GM12878 (cell line): ENCODE measurements at regions not wholly inside any gene's neighbourhood (a gene's known extent, or its start where the extent isn't known, plus 50 kb on each side); places are given as distances from the start of the nearest gene placed in this dataset.

Experiments
- ATAC-seq: fragments of 200-7000 bp; cut with Tn5 transposase; 3 replicates; pipeline ENCODE4 v1.9.1; 2020; ENCODE audit warnings: mild to moderate bottlenecking, moderate library complexity
- BruUV-seq: library from RNA; stranded (reverse); fragments of 400-500 nt; replicated peaks from 2 replicates; lab custom pipeline; 2021; lab: Mats Ljungman, UMichigan
- CTCF ChIA-PET: fragments of 300-600 bp; sonication (Branson Sonifier 250); formaldehyde crosslinking; extraction: SDS; loops from one replicate; lab custom pipeline; 2021; ENCODE audit warnings: inconsistent platforms; lab: Yijun Ruan, JAX
- POLR2A ChIA-PET: fragments of 350-600 bp; formaldehyde crosslinking; extraction: SDS; loops from one replicate; lab custom pipeline; 2021; ENCODE audit warnings: inconsistent platforms; lab: Charles Lee
- RAD21 ChIA-PET: fragments of 300-600 bp; sonication (Branson Sonifier 250); formaldehyde crosslinking; loops from one replicate; lab custom pipeline; 2023; ENCODE audit warnings: antibody characterized with exemption; ENCODE audit not compliant: unreplicated experiment; lab: Charles Lee
- SMC1A ChIA-PET: fragments of 300-600 bp; sonication (Branson Sonifier 250); formaldehyde crosslinking; loops from one replicate; lab custom pipeline; 2023; ENCODE audit not compliant: unreplicated experiment, uncharacterized antibody; lab: Charles Lee
- DNase-seq: peaks from one replicate; pipeline ENCODE4 v3.0.0-alpha.2; 2011; ENCODE audit warnings: low read depth, low spot score
- FAIRE-seq: peaks from 3 replicates; lab custom pipeline; 2011; peaks lifted over from hg19 to GRCh38; lab: Jason Lieb, UNC
- H2AFZ ChIP-seq: 2 replicates; pipeline ENCODE4 v1.6.0; 2011; ENCODE audit warnings: low read depth, low read length, control low read depth; ENCODE audit not compliant: control insufficient read depth
- H3K27ac ChIP-seq: 2 replicates; pipeline ENCODE4 v1.5.1; 2011; ENCODE audit warnings: control low read depth; ENCODE audit not compliant: control insufficient read depth, insufficient read depth
- H3K27me3 ChIP-seq, 2 experiments: replicated peaks in 1 of 2; 2 replicates each; pipeline versions ENCODE4 v1.6.0 to v1.6.1; 2011; ENCODE audit warnings: low read length in 1 of 2; ENCODE audit not compliant: control insufficient read depth in 2 of 2, insufficient read depth in 2 of 2
- H3K36me3 ChIP-seq, 2 experiments: 2 replicates each; pipeline ENCODE4 v1.5.1; 2011; ENCODE audit warnings: low read length in 1 of 2; ENCODE audit not compliant: control insufficient read depth in 2 of 2, insufficient read depth in 2 of 2
- H3K4me1 ChIP-seq: 2 replicates; pipeline ENCODE4 v1.6.1; 2011; ENCODE audit warnings: mild to moderate bottlenecking, low read length, moderate library complexity, mixed read lengths; ENCODE audit not compliant: control insufficient read depth, insufficient read depth
- H3K4me2 ChIP-seq: 2 replicates; pipeline ENCODE4 v1.6.0; 2011; ENCODE audit warnings: control low read depth; ENCODE audit not compliant: control insufficient read depth, insufficient read depth
- H3K4me3 ChIP-seq: fragments of 200-600 bp; sonication (generic); 2 replicates; pipeline ENCODE4 v1.5.1; 2016
- H3K79me2 ChIP-seq: 2 replicates; pipeline ENCODE4 v1.6.0; 2011; ENCODE audit warnings: low read length; ENCODE audit not compliant: control insufficient read depth, insufficient read depth
- H3K9ac ChIP-seq: 2 replicates; pipeline ENCODE4 v1.8.0; 2011; ENCODE audit warnings: low read length, control low read depth, mixed read lengths; ENCODE audit not compliant: control insufficient read depth, insufficient read depth
- H3K9me3 ChIP-seq: replicated peaks from 3 replicates; pipeline ENCODE4 v1.5.1; 2011; ENCODE audit warnings: mild to moderate bottlenecking, low read length; ENCODE audit not compliant: control insufficient read depth, insufficient read depth
- H4K20me1 ChIP-seq: 2 replicates; pipeline ENCODE4 v1.6.0; 2011; ENCODE audit not compliant: control insufficient read depth, insufficient read depth
- BACH1 ChIP-seq: fragments of 450-650 bp; IDR thresholded peaks from 2 replicates; pipeline ENCODE4 v1.6.1; 2017; ENCODE audit warnings: mild to moderate bottlenecking, borderline replicate concordance
- CREB1 ChIP-seq: IDR thresholded peaks from 2 replicates; pipeline ENCODE4 v1.6.1; 2012; ENCODE audit warnings: low read depth, mild to moderate bottlenecking, inconsistent platforms
- GATAD2B ChIP-seq: fragments of 450-650 bp; conservative IDR thresholded peaks from 2 replicates; pipeline ENCODE4 v1.6.1; 2017; ENCODE audit warnings: low read depth, mild to moderate bottlenecking, moderate library complexity
- IKZF1 ChIP-seq: fragments of 450-650 bp; conservative IDR thresholded peaks from 2 replicates; pipeline ENCODE4 v1.6.1; 2017; ENCODE audit warnings: antibody characterized with exemption, mild to moderate bottlenecking
- MYC ChIP-seq: IDR thresholded peaks from 2 replicates; pipeline ENCODE4 v1.6.1; 2011; ENCODE audit warnings: mild to moderate bottlenecking, low read length, moderate library complexity, inconsistent platforms; ENCODE audit not compliant: insufficient read depth, insufficient replicate concordance, insufficient read length, severe bottlenecking
- NFIC ChIP-seq: IDR thresholded peaks from 2 replicates; pipeline ENCODE4 v1.6.1; 2012; ENCODE audit warnings: low read depth, mild to moderate bottlenecking, inconsistent platforms, low read length, moderate library complexity
- RUNX3 ChIP-seq: IDR thresholded peaks from 2 replicates; pipeline ENCODE4 v1.6.1; 2012; ENCODE audit warnings: low read length, inconsistent platforms
- SUPT20H ChIP-seq: IDR thresholded peaks from 2 replicates; pipeline ENCODE4 v1.6.1; 2011; ENCODE audit warnings: low read depth, mild to moderate bottlenecking, low read length, moderate library complexity, borderline replicate concordance; ENCODE audit not compliant: control insufficient read depth
- WGBS: methylation state at CpG from one replicate; pipeline ENCODE4 v1.1.6; 2016; ENCODE audit warnings: low lambda C conversion rate; ENCODE audit not compliant: insufficient replicate concordance, insufficient coverage; ENCODE audit errors: missing lambda C conversion rate; 5-methylcytosine and 5-hydroxymethylcytosine counted together
- in situ Hi-C: fragments of 300-500 bp; cut with MboI; formaldehyde crosslinking; loops from 9 replicates; pipeline ENCODE4 v1.14.3; 2018; ENCODE audit warnings: mixed read lengths
- intact Hi-C: fragments of 100-400 bp; cut with micrococcal nuclease; formaldehyde crosslinking; loops from one replicate; pipeline ENCODE4 v1.14.2; 2022; ENCODE audit not compliant: unreplicated experiment
- TF ChIP-seq, protein P1 (sequence below): IDR thresholded peaks from 2 replicates; pipeline ENCODE4 v1.6.1; 2011; ENCODE audit warnings: mild to moderate bottlenecking, low read depth, low read length, moderate library complexity; ENCODE audit not compliant: insufficient replicate concordance

DNA sequence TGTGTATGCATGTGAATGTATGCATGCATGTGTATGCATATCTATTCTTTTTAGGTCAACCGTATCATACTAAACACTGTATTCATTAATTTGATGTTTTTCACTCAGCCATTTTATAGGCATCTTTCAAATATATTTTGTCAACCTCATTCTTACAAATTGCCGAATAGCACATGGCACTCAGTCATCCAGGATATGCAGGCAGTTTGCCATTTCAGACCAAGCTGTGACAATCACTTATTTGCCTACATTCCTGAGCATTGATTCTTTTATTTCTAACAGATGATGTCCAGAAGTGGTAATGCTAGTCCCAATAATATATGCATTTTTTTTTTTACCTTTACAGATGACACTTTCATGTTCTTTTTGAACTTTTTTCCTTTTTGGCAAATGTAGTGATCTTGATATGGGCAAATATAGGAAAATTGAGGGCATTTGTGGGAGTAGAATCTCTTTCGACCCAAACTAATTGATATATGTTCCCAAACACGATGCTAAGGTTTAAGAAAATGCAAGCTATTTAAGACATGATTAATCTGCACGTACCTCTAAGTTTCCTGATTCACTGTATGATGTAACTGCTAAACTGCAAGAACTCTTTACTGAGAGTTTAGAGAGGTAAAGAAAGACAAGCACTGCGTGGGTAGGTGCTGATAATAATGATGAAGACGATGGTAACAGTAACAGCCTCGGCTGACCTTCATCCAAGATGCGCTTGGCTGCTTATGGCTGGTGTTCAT, 153.9 kb upstream of the DAP start:
- Histone ChIP-seq H3K9me3 (no peaks in the 10 kb centered on the region), H3K36me3 (no peaks in the 10 kb centered on the region), H3K27ac (no peak overlapping the region), H3K79me2 (no peaks in the 10 kb centered on the region), H2AFZ (no peak overlapping the region)
- FAIRE-seq = no peak
- RAD21 ChIA-PET = no interaction called here
- intact Hi-C loops = no loop called here
- no peak for TF ChIP-seq BACH1
- no peak for TF ChIP-seq SUPT20H
- no peak for TF ChIP-seq CREB1
- no peak for TF ChIP-seq MYC
- TF ChIP-seq GATAD2B = no peak
- TF ChIP-seq IKZF1 = no peak
- TF ChIP-seq, protein P1, sequence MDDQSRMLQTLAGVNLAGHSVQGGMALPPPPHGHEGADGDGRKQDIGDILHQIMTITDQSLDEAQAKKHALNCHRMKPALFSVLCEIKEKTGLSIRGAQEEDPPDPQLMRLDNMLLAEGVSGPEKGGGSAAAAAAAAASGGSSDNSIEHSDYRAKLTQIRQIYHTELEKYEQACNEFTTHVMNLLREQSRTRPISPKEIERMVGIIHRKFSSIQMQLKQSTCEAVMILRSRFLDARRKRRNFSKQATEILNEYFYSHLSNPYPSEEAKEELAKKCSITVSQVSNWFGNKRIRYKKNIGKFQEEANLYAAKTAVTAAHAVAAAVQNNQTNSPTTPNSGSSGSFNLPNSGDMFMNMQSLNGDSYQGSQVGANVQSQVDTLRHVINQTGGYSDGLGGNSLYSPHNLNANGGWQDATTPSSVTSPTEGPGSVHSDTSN = no peak
- TF ChIP-seq RUNX3 = no peak
- no peak for TF ChIP-seq NFIC
- TF ChIP-seq, all 136 proteins: peak for 0
- ChIA-PET POLR2A (no interaction called here), CTCF (no interaction called here), SMC1A (no interaction called here)
- Histone ChIP-seq H3K4me2 (no peak overlapping the region), H3K27me3 (no peaks in the 10 kb centered on the region; a peak in 1 of 4 replicates), H4K20me1 (no peaks in the 10 kb centered on the region), H3K4me1 (no peaks in the 10 kb centered on the region), H3K9ac (no peak overlapping the region), H3K4me3 (no peak overlapping the region)
- ATAC-seq (no peak), DNase-seq (no peak)
- in situ Hi-C loops = no loop called here
- no TSS peak for BruUV-seq
- 33% methylated on average over 9 of the region's 9 CpGs for WGBS
